NCI-H524 (cell line): ENCODE measurements at regions not wholly inside any gene's neighbourhood (a gene's known extent, or its start where the extent isn't known, plus 50 kb on each side); places are given as distances from the start of the nearest gene placed in this dataset.
"Not testable (repeated sequence)": the region's sequence is repeated elsewhere in the genome, so short reads cannot be mapped to it uniquely, and the experiment has no call there.

Source experiments
- DNase-seq, 2 experiments: peaks; one replicate each; lab custom pipeline; 2025; lab: John Stamatoyannopoulos, UW

- no peak for DNase-seq
These were observed 370.2 kb upstream of the SASH1 start for GRCh38 chr6:147972448-147972847.

GRCh38 chr6:147973806-147974205 lies 368.8 kb upstream of the SASH1 start:
- DNase-seq: no peak

- DNase-seq: no peak
These were observed 368.3 kb upstream of the SASH1 start for GRCh38 chr6:147974376-147974775.

- DNase-seq: no peak
These were observed 364.7 kb upstream of the SASH1 start for GRCh38 chr6:147977851-147978465.

GRCh38 chr6:147979966-147980365 lies 362.7 kb upstream of the SASH1 start:
- DNase-seq: no peak

- no peak for DNase-seq
These were observed 358.9 kb upstream of the SASH1 start for GRCh38 chr6:147983581-147984366.

- peak in 1 of 2 experiments; percentile 74 for DNase-seq
These were observed 355.8 kb upstream of the SASH1 start for GRCh38 chr6:147986846-147987245.

GRCh38 chr6:147990159-147990558 lies 352.5 kb upstream of the SASH1 start:
- no peak for DNase-seq

- DNase-seq: no peak
These were observed 350.7 kb upstream of the SASH1 start for GRCh38 chr6:147991961-147992360.

- no peak for DNase-seq
These were observed 343.6 kb upstream of the SASH1 start for GRCh38 chr6:147999001-147999540.

GRCh38 chr6:148001844-148002642 lies 340.6 kb upstream of the SASH1 start:
- peak in 1 of 2 experiments; percentile 18 for DNase-seq

- no peak for DNase-seq
These were observed 338.0 kb upstream of the SASH1 start for GRCh38 chr6:148004651-148005050.

- no peak for DNase-seq
These were observed 336.8 kb upstream of the SASH1 start for GRCh38 chr6:148005806-148006205.

- DNase-seq: not testable (repeated sequence)
These were observed 332.1 kb upstream of the SASH1 start for GRCh38 chr6:148010516-148010915.

GRCh38 chr6:148016013-148016412 lies 326.6 kb upstream of the SASH1 start:
- DNase-seq: no peak

GRCh38 chr6:148021165-148021564 lies 321.5 kb upstream of the SASH1 start:
- peak in 1 of 2 experiments; percentile 42 for DNase-seq

GRCh38 chr6:148021699-148022098 lies 320.9 kb upstream of the SASH1 start:
- DNase-seq: no peak

GRCh38 chr6:148022279-148022678 lies 320.4 kb upstream of the SASH1 start:
- not testable (repeated sequence) for DNase-seq

GRCh38 chr6:148027201-148027600 lies 315.4 kb upstream of the SASH1 start:
- no peak for DNase-seq

- DNase-seq: no peak
These were observed 306.7 kb upstream of the SASH1 start for GRCh38 chr6:148035806-148036390.

GRCh38 chr6:148037496-148037895 lies 305.1 kb upstream of the SASH1 start:
- DNase-seq: no peak

GRCh38 chr6:148041546-148041945 lies 301.1 kb upstream of the SASH1 start:
- DNase-seq: no peak
